T-helper 2 cell treated with Interferon-gamma antibody and Interleukin-4, amounts not matched to agents 5 μg/mL and 100 μg/mL, for 36 hours (primary cell): ENCODE measurements at regions not wholly inside any gene's neighbourhood (a gene's known extent, or its start where the extent isn't known, plus 50 kb on each side); places are given as distances from the start of the nearest gene placed in this dataset.

ENCODE experiments used
- DNase-seq: peaks from one replicate; pipeline ENCODE4 v3.0.0; 2021; ENCODE audit warnings: low spot score
- H3K27ac Mint-ChIP-seq: one replicate; pipeline ENCODE4 v1.8.0; 2021; ENCODE audit warnings: mild to moderate bottlenecking, mixed read lengths
- H3K27me3 Mint-ChIP-seq: one replicate; pipeline ENCODE4 v1.8.0; 2021; ENCODE audit warnings: low read depth, mixed read lengths
- H3K36me3 Mint-ChIP-seq: one replicate; pipeline ENCODE4 v1.8.0; 2021; ENCODE audit warnings: low read depth, mixed read lengths
- H3K4me1 Mint-ChIP-seq: one replicate; pipeline ENCODE4 v1.8.0; 2021; ENCODE audit warnings: low read depth, mixed read lengths
- H3K4me3 Mint-ChIP-seq: one replicate; pipeline ENCODE4 v1.8.0; 2022; ENCODE audit warnings: mild to moderate bottlenecking, moderate library complexity, mixed read lengths
- H3K9me3 Mint-ChIP-seq: one replicate; pipeline ENCODE4 v1.8.0; 2021; ENCODE audit warnings: mixed read lengths

DNA sequence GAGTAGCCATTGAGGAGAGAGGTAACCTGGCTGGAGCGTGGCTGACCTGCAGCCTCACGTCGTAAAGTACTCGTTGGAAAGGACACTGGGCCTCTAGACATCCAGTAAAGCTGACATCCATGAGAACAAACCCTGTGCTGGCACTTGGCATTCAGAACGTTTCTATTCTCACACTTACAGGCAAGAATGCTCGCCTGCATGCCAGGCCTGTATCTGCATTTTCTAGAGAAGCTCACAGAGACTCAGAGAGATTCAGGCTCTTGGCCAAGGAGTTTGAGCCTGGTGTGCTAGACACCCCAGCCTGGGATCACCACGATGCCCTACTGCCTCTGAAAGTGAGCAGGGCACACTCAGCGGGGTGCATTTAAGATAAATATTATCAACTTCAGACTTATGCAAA, 379.8 kb upstream of the CDH4 start:
- Mint-ChIP-seq H3K36me3 (no peaks in the 10 kb centered on the region), H3K4me1 (no peaks in the 10 kb centered on the region), H3K9me3 (no peaks in the 10 kb centered on the region), H3K4me3 (no peak overlapping the region), H3K27ac (no peak overlapping the region), H3K27me3 (no peaks in the 10 kb centered on the region)
- DNase-seq = no peak

DNA sequence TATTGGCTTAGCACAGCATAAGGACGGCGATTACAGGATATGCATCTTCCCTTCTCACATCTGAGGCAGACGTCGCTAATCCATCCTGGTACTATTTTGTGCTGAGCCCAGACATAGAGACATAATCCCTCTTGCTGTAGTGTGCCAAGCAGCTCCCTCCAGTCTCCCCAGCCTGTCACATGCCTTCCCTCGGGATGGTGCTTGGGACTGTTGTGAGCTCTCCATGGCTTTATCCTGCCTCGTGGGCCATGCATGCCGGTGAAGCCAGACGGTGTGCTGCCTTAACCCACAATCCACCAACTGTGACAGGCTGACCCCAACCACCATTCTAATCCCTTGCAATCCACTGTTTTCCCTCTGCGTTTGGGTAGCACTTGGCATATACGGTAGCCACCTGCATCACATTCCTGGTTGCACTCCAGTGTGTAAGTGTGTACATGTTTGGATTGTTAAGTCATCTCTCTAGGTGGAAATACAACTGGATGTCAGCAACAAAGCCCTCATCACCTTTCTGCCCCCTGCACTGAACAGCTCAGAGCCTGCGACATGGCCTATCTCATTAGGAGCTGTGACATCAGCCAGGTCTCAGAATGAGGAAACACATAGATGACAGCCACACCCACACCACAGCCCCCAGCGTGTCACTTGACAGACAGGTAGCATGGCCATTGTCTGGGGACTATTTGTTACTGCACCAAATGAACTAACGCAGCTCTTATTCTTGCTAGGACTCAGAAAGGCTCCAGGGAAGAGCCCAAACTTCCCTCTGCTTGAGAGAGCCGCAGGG, 374.8 kb upstream of the CDH4 start:
- Mint-ChIP-seq H3K4me3 (no peak overlapping the region), H3K4me1 (no peaks in the 10 kb centered on the region), H3K36me3 (no peaks in the 10 kb centered on the region), H3K27ac (no peak overlapping the region), H3K9me3 (no peaks in the 10 kb centered on the region), H3K27me3 (no peaks in the 10 kb centered on the region)
- DNase-seq = no peak

DNA sequence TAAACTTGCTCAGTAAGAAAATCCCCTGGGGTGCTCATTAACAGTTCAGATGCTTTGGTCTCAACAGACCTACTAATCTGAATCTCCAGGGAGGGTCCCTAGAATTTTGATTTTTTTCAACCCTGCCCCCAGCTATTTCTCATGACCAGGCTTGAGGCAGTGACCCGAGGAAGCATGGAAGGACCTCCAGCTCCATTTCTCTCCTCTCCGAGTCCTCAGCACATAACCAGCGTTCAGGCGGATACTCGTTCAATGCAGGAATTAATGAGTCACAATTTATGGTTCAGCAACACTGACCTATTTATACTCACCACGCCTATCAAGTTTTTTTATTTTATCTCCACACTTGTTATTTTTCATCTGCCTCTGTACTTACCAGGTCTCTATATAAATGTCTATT, 369.2 kb upstream of the CDH4 start:
- Mint-ChIP-seq H3K4me1 (no peaks in the 10 kb centered on the region), H3K27me3 (no peaks in the 10 kb centered on the region), H3K36me3 (no peaks in the 10 kb centered on the region), H3K27ac (no peak overlapping the region), H3K4me3 (no peak overlapping the region), H3K9me3 (no peaks in the 10 kb centered on the region)
- DNase-seq = no peak

DNA sequence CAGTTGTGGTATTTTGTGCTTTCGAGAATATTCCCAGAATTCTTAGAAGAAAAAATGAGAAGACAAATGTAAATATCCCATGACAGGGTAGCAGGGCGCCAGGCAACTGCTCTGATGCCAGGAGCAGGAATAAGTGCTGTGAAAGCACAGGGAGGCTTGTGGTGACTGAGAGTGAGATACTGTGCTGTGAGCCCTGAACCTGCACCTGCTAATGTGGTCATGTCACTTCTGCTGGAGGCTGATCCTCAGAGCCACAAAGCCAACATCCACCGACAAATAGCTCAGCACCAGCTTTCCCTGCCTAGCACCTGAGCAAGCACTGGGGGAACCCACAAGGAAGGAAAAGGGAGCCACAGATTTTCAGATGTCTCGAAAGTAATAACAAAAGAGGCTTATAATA, 368.6 kb upstream of the CDH4 start:
- H3K27ac Mint-ChIP-seq = no peak overlapping the region
- no peaks in the 10 kb centered on the region for H3K36me3 Mint-ChIP-seq
- no peaks in the 10 kb centered on the region for H3K9me3 Mint-ChIP-seq
- H3K4me3 Mint-ChIP-seq = no peak overlapping the region
- no peaks in the 10 kb centered on the region for H3K4me1 Mint-ChIP-seq
- H3K27me3 Mint-ChIP-seq = no peaks in the 10 kb centered on the region
- DNase-seq = no peak

DNA sequence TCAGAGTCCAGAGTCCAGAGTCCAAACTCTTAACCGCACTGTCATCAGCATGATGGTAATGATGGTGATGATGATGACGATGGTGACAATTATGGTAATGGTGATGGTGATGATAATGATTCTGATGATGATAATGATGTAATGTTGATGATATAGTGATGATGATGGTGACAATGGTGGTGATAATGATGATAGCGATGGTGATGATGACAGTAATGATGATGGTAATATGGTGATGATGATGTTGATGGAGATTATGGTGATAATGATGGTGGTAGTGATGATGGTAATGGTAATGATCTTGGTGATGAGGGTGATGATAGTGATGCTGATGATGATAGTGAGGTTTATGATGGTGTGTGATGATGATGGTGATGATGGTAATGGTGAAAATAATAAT, 367.8 kb upstream of the CDH4 start:
- no peak for DNase-seq
- no peaks in the 10 kb centered on the region for H3K4me1 Mint-ChIP-seq
- H3K9me3 Mint-ChIP-seq = no peaks in the 10 kb centered on the region
- no peak overlapping the region for H3K4me3 Mint-ChIP-seq
- H3K27ac Mint-ChIP-seq = no peak overlapping the region
- no peaks in the 10 kb centered on the region for H3K27me3 Mint-ChIP-seq
- no peaks in the 10 kb centered on the region for H3K36me3 Mint-ChIP-seq

DNA sequence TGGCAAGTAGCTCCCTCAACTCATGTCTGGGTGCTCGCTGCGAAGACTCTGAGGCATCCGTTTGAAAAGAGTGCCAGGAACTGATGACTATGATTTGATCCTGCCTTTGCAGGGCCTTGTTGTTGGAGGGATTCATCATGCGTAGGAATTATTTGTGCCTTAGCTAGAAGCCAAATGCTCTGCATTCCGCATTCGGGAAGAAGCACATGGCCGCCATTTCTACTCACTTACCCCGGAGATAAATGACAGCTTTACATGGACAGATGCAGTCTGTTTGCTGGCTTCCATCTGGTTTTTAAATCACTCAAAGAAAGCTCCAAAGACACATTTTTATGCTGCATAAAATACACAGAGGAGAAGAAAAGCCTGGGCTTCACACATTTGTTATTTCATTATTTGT, 363.3 kb upstream of the CDH4 start:
- H3K9me3 Mint-ChIP-seq = peaks cover 3% of the 10 kb centered on the region
- no peak overlapping the region for H3K27ac Mint-ChIP-seq
- no peak for DNase-seq
- no peak overlapping the region for H3K4me3 Mint-ChIP-seq
- H3K27me3 Mint-ChIP-seq = no peaks in the 10 kb centered on the region
- no peaks in the 10 kb centered on the region for H3K4me1 Mint-ChIP-seq
- no peaks in the 10 kb centered on the region for H3K36me3 Mint-ChIP-seq

DNA sequence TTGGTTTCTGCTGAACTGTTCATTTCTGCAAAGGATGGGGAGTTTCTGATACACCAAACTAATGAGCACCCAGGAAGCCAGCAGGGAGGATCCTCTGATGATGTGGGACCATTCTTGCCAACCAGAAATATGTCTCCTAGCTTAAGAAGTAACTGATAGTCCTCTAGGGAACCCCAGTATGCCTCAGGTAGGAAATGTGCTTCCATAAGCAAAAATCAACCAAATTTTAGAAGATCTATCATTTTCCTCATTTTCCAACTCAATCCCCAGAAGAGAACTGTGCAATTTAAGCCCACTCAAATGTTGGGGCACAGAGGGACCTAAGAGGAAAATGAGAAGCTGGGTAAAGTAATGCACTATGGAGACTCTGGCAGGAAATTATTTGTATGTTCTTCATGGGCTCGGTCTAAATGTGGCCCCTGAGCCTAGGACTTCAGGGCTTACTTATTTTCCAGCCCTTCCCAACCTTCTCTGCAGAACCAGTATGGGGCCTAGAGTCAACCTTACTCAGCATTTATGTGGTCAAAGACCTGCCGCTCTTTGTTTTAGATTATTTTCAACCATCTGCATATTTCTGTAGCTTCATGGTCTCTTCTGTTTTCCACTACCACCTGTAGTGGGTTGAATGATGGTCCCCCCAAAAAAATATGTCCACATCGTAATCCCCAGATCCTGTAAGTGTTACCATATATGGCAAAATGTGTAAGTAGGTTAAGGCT, 359.8 kb upstream of the CDH4 start:
- Mint-ChIP-seq H3K4me1 (no peaks in the 10 kb centered on the region), H3K36me3 (no peaks in the 10 kb centered on the region), H3K9me3 (peaks cover 3% of the 10 kb centered on the region), H3K4me3 (no peak overlapping the region), H3K27ac (no peak overlapping the region), H3K27me3 (no peaks in the 10 kb centered on the region)
- DNase-seq = no peak

DNA sequence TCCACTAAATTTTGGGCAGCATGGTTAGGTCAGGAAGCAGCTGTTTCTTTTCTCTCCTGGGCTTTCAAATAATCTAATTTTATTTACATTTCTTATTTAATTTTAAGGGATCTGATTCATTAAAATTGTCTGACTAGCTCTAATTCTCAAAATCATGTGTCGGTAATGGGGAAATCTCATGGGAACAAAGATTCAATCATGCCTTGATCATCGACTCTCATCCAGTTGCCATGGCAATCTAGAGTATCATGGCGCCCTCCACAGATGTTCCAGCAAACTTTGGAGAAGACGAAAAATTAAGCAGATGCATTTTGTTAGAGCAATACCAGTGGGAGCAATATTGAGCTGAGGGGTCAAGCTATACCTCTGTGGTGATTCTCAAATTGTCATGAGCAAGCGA, 358.0 kb upstream of the CDH4 start:
- no peak for DNase-seq
- H3K4me1 Mint-ChIP-seq = no peaks in the 10 kb centered on the region
- H3K27me3 Mint-ChIP-seq = no peaks in the 10 kb centered on the region
- no peaks in the 10 kb centered on the region for H3K36me3 Mint-ChIP-seq
- peaks cover 3% of the 10 kb centered on the region for H3K9me3 Mint-ChIP-seq
- no peak overlapping the region for H3K27ac Mint-ChIP-seq
- no peak overlapping the region for H3K4me3 Mint-ChIP-seq

DNA sequence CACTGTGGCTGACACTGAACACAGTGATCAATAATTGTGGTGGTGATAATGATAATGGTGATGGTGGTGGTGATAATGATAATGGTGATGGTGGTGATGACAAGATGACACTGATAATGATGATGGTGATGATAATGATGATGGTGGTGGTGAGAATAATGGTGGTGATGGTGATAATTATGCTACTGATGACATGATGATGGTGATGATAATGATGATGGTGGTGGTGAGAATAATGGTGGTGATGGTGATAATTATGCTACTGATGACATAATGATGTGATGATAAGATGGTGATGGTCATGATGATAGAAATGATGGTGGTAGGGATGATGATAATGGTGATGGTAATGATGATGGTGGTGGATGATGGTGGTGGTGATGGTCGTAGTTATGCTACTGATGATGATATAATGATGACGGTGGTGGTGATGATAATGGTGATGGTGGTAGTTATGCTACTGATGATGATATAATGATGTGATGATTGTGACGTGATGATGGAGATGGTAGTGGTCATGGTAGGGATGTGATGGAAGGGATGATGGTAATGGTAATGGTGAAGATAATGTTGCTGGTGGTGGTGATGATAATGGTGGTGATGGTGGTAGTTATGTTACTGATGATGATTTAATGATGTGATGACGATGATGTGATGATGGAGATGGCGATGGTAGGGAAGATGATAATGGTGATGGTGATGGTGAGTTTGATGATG, 356.5 kb upstream of the CDH4 start:
- peaks cover 3% of the 10 kb centered on the region for H3K9me3 Mint-ChIP-seq
- no peaks in the 10 kb centered on the region for H3K27me3 Mint-ChIP-seq
- H3K36me3 Mint-ChIP-seq = no peaks in the 10 kb centered on the region
- DNase-seq = no peak
- no peak overlapping the region for H3K27ac Mint-ChIP-seq
- H3K4me3 Mint-ChIP-seq = no peak overlapping the region
- no peaks in the 10 kb centered on the region for H3K4me1 Mint-ChIP-seq

DNA sequence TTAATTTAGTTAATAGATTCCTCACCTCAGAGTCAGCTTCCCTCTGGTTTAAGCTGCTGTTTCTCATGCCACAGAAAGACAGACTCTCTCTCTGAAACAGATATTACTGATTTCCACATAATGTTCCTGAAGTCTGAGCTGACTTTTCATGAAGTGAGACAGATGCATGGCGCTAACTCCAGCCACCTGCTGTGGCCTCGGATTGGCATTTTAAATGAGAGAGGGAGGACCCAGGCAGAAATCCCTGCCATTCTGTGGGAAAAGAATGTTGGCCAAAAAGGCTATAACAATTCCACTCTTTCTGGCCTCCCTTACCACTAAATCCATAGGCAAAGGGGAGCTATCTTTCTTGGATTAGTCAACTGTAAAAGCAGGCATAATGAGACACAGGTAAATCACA, 354.1 kb upstream of the CDH4 start:
- H3K27me3 Mint-ChIP-seq = no peaks in the 10 kb centered on the region
- no peak overlapping the region for H3K27ac Mint-ChIP-seq
- DNase-seq = no peak

DNA sequence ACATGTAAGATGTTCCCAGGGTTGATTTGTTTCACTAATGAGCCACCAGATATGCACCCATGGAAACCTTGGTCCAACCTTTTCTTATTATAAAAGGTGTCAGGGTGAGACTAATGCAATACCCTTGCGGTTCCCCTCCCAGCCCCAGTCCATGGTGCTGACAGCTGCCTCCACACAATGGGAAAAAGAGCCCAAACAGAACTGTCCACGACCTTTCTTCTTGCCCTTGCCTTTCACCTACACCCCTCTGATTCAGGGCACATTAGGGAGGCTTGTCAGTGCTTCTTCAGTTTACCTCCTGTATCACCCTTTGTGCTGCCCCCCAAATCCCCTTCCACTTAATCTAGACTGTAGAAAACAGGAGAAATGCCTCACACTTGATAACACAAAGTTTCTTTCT, 352.7 kb upstream of the CDH4 start:
- no peaks in the 10 kb centered on the region for H3K27me3 Mint-ChIP-seq
- no peaks in the 10 kb centered on the region for H3K4me1 Mint-ChIP-seq
- DNase-seq = no peak
- no peak overlapping the region for H3K27ac Mint-ChIP-seq
- peaks cover 7% of the 10 kb centered on the region for H3K9me3 Mint-ChIP-seq
- H3K36me3 Mint-ChIP-seq = no peaks in the 10 kb centered on the region
- no peak overlapping the region for H3K4me3 Mint-ChIP-seq

More for the DNA sequence above, 354.1 kb upstream of the CDH4 start:
- H3K4me1 Mint-ChIP-seq = no peaks in the 10 kb centered on the region
- H3K9me3 Mint-ChIP-seq = peaks cover 10% of the 10 kb centered on the region
- no peak overlapping the region for H3K4me3 Mint-ChIP-seq
- H3K36me3 Mint-ChIP-seq = no peaks in the 10 kb centered on the region

DNA sequence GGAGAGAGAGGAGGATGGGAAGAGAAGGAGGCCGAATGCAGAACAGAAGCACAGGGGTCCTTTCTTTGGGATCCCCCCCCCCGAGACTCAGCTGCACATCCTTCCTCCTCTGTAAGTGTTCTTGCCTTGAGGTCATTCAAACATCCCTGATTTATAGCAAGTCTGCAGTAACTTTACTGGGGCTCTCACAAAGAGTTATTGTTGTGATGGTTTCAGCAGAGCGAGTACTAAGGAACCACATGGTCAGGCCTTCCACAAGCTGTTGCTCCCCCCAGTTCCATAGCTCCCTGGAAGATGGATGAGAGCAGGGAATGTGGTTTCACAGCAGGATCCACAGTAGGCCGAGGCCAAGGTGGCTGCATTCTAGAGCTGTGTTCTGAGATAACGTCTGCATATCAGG, 351.4 kb upstream of the CDH4 start:
- DNase-seq = no peak
- Mint-ChIP-seq H3K4me1 (no peaks in the 10 kb centered on the region), H3K36me3 (no peaks in the 10 kb centered on the region), H3K27me3 (no peaks in the 10 kb centered on the region), H3K27ac (no peak overlapping the region), H3K9me3 (peaks cover 7% of the 10 kb centered on the region), H3K4me3 (no peak overlapping the region)

DNA sequence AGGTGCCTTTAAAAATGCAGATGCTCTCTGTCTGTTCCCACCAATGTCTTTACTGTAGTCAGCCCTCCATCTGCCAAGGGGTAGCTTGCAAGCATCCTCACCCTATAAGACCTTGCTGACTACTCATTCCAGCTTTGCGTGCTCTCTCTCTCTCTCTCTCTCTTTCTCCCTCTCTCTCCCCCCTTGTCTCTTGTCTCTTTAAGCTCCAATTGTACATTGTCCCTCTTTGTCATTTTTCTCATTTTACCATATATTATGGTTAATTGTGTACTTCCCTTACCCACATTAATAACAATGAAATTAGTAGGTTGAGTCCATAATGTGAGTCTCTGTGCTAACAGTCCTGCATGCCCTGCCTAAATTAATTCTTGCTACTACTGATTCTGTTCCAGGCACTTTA, 350.2 kb upstream of the CDH4 start:
- H3K36me3 Mint-ChIP-seq = no peaks in the 10 kb centered on the region

DNA sequence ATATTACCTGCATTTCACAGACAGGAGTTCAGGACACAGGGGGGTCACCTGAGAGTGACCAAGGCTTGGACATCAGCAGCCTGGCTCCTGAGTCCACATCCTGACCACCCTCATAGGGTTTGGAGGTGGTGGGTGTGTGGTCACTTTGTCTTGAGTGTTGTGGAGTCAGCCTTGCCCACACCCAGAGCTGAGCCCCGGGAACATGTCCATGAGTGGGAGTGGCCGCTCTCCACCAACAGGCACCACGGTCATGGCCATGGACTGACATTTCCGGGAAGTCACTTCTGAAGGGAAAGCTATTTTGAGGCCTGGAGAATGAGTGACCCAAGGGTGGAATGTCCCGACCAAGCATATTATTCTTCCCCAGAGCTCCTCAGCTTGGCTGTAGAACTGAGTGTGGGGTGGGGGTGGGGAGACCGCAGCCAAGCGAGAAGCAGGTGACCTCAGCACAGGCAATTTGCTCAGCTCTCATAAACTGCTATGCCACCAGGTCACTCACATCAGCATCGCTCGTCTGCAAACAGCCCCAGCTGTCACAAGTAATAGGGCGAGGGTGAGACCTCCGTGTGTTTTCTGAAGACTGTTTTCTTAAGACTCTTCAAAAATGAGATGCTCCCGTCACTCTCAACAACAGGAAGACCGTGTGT, 348.6 kb upstream of the CDH4 start:
- Mint-ChIP-seq H3K27me3 (no peaks in the 10 kb centered on the region), H3K4me1 (no peaks in the 10 kb centered on the region), H3K4me3 (no peak overlapping the region), H3K9me3 (peaks cover 7% of the 10 kb centered on the region), H3K36me3 (no peaks in the 10 kb centered on the region), H3K27ac (no peak overlapping the region)
- DNase-seq = no peak

More for the DNA sequence above, 350.2 kb upstream of the CDH4 start:
- H3K27ac Mint-ChIP-seq = no peak overlapping the region
- H3K4me1 Mint-ChIP-seq = no peaks in the 10 kb centered on the region
- H3K4me3 Mint-ChIP-seq = no peak overlapping the region
- H3K27me3 Mint-ChIP-seq = no peaks in the 10 kb centered on the region
- H3K9me3 Mint-ChIP-seq = peaks cover 7% of the 10 kb centered on the region
- no peak for DNase-seq
